Spleen (tissue), 11 donors: ENCODE measurements at regions not wholly inside any gene's neighbourhood (a gene's known extent, or its start where the extent isn't known, plus 50 kb on each side); places are given as distances from the start of the nearest gene placed in this dataset.

Experiments
- DNase-seq: peaks from one replicate; pipeline ENCODE4 v3.0.0-alpha.2; 2020
- H3K27ac ChIP-seq, 8 donors: fragments of 200-600 bp; sonication (generic) in 7 of 8; 1 replicate in 4 of 8; 2 replicates in 4 of 8; pipeline versions ENCODE4 v1.5.0 to v1.8.0; 2016 to 2021; ENCODE audit warnings: inconsistent platforms in 4 of 8, mild to moderate bottlenecking in 4 of 8, moderate library complexity in 1 of 8
- H3K27me3 ChIP-seq, 7 donors: fragments of 200-600 bp; sonication (generic) in 6 of 7; replicated peaks in 1 of 7; 1 replicate in 4 of 7; 2 replicates in 3 of 7; pipeline versions ENCODE4 v1.5.0 to v1.8.0; 2016 to 2021; ENCODE audit warnings: inconsistent platforms in 3 of 7, mild to moderate bottlenecking in 1 of 7
- H3K36me3 ChIP-seq, 6 donors: fragments of 200-600 bp; sonication (generic) in 5 of 6; 1 replicate in 4 of 6; 2 replicates in 2 of 6; pipeline versions ENCODE4 v1.5.0 to v1.8.0; 2016 to 2021; ENCODE audit warnings: inconsistent platforms in 2 of 6
- H3K4me1 ChIP-seq, 6 donors: fragments of 200-600 bp; sonication (generic) in 5 of 6; 1 replicate in 3 of 6; 2 replicates in 3 of 6; pipeline versions ENCODE4 v1.5.0 to v1.8.0; 2016 to 2021; ENCODE audit warnings: inconsistent platforms in 3 of 6
- H3K4me3 ChIP-seq, 8 donors: fragments of 200-600 bp; sonication (generic) in 7 of 8; 1 replicate in 4 of 8; 2 replicates in 4 of 8; pipeline versions ENCODE4 v1.5.0 to v1.8.0; 2016 to 2021; ENCODE audit warnings: inconsistent platforms in 4 of 8, mild to moderate bottlenecking in 4 of 8, moderate library complexity in 2 of 8
- H3K9me3 ChIP-seq, 8 donors: fragments of 200-600 bp; sonication (generic) in 7 of 8; 1 replicate in 4 of 8; 2 replicates in 4 of 8; pipeline versions ENCODE4 v1.5.0 to v1.8.0; 2016 to 2021; ENCODE audit warnings: inconsistent platforms in 4 of 8
- POLR2A ChIP-seq, 3 donors: fragments of 450-650 bp; IDR thresholded peaks; one replicate each; pipeline ENCODE4 v1.5.1; 2017; ENCODE audit warnings: antibody characterized with exemption in 3 of 3, mild to moderate bottlenecking in 1 of 3
- POLR2AphosphoS5 ChIP-seq, 3 donors: sonication (generic); formaldehyde crosslinking; IDR thresholded peaks; one replicate each; pipeline ENCODE4 v1.5.1; 2017; ENCODE audit warnings: antibody characterized with exemption in 3 of 3
- WGBS, 5 donors: extraction: QIAGEN DNeasy Blood & Tissue Kit in 3 of 5; methylation state at CpG; one replicate each; pipeline versions ENCODE4 v1.1.5 to v1.1.7; 2013 to 2018; 5-methylcytosine and 5-hydroxymethylcytosine counted together
- intact Hi-C: fragments of 100-400 bp; cut with DNase I; formaldehyde crosslinking; loops from one replicate; pipeline ENCODE4 v1.15.0; 2023; ENCODE audit warnings: low total_unique reads
- TF ChIP-seq, protein P1 (sequence below), 11 experiments: fragments of 200-600 bp in 7 of 11; fragments of 450-650 bp in 4 of 11; sonication (generic) in 4 of 11; IDR thresholded peaks in 8 of 11; conservative IDR thresholded peaks in 3 of 11; 1 replicate in 7 of 11; 2 replicates in 4 of 11; pipeline versions ENCODE4 v1.4.0 to v1.8.0; 2016 to 2021; ENCODE audit warnings: antibody characterized with exemption in 11 of 11, inconsistent platforms in 4 of 11, mild to moderate bottlenecking in 1 of 11
- donor health status: healthy with polysubstance abuse.
- donor health status: DM: no; HTN: no; CAD: no; lungs with moderate emphysema.
- donor health status: DM: no; HTN: no; CAD: no.
- donor health status: Bipolar disorder and iron deficiency.
- donor health status: healthy.
- donor health status: DM: no; HTN: no; CAD: no.
- donor health status: DM: yes; HTN: yes; CAD: no.

DNA sequence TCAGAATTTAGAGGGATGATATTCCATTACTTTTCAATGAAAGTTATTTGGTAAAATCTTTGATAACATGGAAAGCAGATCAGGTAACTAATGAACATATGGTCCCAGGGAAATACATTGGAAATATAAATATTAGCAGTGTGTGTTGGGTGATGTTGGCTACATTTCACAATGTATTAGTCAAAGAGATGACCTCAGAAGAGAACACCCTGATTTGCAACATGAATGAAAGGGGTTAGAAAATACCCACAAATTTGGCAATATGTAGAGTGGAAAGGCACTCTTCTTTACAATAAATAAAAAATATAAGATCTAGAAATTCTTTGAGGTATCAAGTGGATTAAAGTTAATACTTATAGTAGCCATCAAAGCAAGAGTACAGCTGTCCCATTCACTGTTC lies 606.7 kb downstream of the PSAT1 start:
- Histone ChIP-seq H3K27ac (no peak overlapping the region), H3K4me3 (no peak overlapping the region), H3K36me3 (no peaks in the 10 kb centered on the region), H3K27me3 (no peaks in the 10 kb centered on the region), H3K4me1 (no peaks in the 10 kb centered on the region), H3K9me3 (no peaks in the 10 kb centered on the region)
- DNase-seq = no peak
- intact Hi-C loops = no loop called here
- no peak for TF ChIP-seq POLR2A (IDR thresholded peaks at IDR 0.05)
- TF ChIP-seq POLR2AphosphoS5 (IDR thresholded peaks at IDR 0.05) = no peak
- TF ChIP-seq, protein P1, sequence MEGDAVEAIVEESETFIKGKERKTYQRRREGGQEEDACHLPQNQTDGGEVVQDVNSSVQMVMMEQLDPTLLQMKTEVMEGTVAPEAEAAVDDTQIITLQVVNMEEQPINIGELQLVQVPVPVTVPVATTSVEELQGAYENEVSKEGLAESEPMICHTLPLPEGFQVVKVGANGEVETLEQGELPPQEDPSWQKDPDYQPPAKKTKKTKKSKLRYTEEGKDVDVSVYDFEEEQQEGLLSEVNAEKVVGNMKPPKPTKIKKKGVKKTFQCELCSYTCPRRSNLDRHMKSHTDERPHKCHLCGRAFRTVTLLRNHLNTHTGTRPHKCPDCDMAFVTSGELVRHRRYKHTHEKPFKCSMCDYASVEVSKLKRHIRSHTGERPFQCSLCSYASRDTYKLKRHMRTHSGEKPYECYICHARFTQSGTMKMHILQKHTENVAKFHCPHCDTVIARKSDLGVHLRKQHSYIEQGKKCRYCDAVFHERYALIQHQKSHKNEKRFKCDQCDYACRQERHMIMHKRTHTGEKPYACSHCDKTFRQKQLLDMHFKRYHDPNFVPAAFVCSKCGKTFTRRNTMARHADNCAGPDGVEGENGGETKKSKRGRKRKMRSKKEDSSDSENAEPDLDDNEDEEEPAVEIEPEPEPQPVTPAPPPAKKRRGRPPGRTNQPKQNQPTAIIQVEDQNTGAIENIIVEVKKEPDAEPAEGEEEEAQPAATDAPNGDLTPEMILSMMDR (IDR thresholded peaks at IDR 0.05 in 8 of 11, conservative IDR thresholded peaks at IDR 0.05 in 3 of 11) = no peak

DNA sequence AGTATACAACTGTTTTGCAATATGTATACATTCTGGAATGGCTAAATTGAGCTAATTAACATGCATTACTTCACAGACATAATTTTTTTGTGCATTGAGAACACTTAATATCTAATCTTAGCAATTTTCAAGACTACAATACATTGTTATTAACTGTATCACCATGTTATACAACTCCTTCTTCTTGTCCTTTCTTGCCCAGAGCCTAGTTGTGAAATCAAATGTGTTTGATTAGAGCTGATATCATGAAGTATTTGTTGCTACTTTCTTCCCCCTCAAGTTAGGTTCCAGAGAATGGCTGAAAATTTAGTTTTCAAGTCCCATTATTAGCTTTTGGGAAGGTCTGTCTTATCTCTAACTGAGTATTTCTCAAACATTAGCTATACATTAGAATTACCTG lies 607.8 kb downstream of the PSAT1 start:
- no peak overlapping the region for H3K27ac ChIP-seq
- no peak overlapping the region for H3K4me3 ChIP-seq
- TF ChIP-seq POLR2AphosphoS5 (IDR thresholded peaks at IDR 0.05) = no peak
- no peak for TF ChIP-seq POLR2A (IDR thresholded peaks at IDR 0.05)
- TF ChIP-seq, protein P1 (IDR thresholded peaks at IDR 0.05 in 8 of 11, conservative IDR thresholded peaks at IDR 0.05 in 3 of 11) = no peak
- no peaks in the 10 kb centered on the region for H3K4me1 ChIP-seq
- peaks cover 0 to 5% (median 0%) of the 10 kb centered on the region in 8 donors for H3K9me3 ChIP-seq
- no peaks in the 10 kb centered on the region for H3K36me3 ChIP-seq
- H3K27me3 ChIP-seq = no peaks in the 10 kb centered on the region
- intact Hi-C loops = no loop called here
- DNase-seq = no peak

DNA sequence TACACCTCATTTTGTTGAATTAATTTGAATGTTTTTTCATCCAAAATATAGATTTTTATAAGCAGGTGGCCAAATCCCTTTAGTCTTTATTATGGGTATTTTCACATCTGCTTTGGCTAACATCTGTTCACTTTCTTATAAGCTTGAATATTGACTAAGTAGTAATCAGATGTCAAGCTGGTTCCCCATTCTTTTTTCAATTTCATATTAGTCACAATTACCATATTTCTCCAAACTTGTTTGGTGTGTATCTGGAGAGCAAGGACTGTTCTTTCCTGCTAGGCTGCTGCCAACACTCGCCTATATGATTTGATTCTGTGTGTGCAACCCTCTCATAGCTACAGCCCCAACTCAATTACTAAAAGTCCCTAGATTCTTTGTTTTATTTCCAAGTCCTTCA lies 608.5 kb downstream of the PSAT1 start:
- Histone ChIP-seq H3K4me3 (no peak overlapping the region), H3K4me1 (no peaks in the 10 kb centered on the region), H3K36me3 (no peaks in the 10 kb centered on the region), H3K9me3 (peaks cover 0 to 5% (median 0%) of the 10 kb centered on the region in 8 donors), H3K27ac (no peak overlapping the region), H3K27me3 (no peaks in the 10 kb centered on the region)
- 59 to 91% (median 76%) methylated on average over 1 of the region's 1 CpG for WGBS, 5 donors
- intact Hi-C loops = no loop called here
- no peak for DNase-seq
- TF ChIP-seq POLR2A (IDR thresholded peaks at IDR 0.05) = no peak
- TF ChIP-seq POLR2AphosphoS5 (IDR thresholded peaks at IDR 0.05) = no peak
- TF ChIP-seq, protein P1 (IDR thresholded peaks at IDR 0.05 in 8 of 11, conservative IDR thresholded peaks at IDR 0.05 in 3 of 11) = no peak

DNA sequence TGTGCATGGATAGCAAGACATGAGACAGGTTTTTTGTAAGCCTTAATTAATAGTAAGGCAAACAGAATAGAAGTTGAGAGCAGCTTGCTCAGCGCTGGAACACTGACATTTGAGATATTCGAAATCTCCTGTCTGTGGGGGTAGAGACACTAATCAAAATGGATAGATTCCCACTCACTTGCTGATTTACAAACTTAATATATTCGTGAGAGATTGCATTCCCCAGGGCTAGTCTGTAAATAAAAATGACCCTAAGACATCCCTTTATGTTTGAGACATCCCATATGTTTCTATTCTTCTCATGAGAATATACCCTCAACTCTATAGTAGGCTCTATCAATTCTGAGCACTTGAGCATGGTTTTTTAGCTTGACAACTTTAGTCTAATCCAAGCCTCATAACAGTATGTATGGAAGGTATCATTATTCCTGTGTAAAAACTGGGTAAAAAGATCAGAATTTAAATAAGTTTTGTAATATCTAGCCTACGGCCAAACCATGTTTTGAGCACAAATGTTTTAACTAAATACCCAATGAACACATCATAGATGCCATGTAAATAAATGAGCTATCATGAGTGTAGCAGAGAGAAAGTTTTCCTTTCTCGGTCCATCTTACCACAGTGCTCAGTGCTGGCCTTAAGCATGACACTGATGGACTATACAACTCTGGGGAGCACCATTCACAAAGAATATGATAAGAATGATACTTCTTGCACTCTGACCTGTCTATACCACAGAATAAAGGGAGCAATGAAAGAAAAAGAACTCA lies 609.2 kb downstream of the PSAT1 start:
- Histone ChIP-seq H3K27ac (no peak overlapping the region), H3K27me3 (no peaks in the 10 kb centered on the region)
- WGBS, 5 donors = 66 to 82% (median 74%) methylated on average over 5 of the region's 5 CpGs

More for the DNA sequence above, 609.2 kb downstream of the PSAT1 start:
- H3K9me3 ChIP-seq = peaks cover 0 to 5% (median 0%) of the 10 kb centered on the region in 8 donors
- intact Hi-C loops = no loop called here
- no peaks in the 10 kb centered on the region for H3K36me3 ChIP-seq
- no peaks in the 10 kb centered on the region for H3K4me1 ChIP-seq
- TF ChIP-seq, protein P1 (IDR thresholded peaks at IDR 0.05 in 8 of 11, conservative IDR thresholded peaks at IDR 0.05 in 3 of 11) = no peak
- TF ChIP-seq POLR2AphosphoS5 (IDR thresholded peaks at IDR 0.05) (no peak), POLR2A (IDR thresholded peaks at IDR 0.05) (no peak)
- DNase-seq = no peak
- H3K4me3 ChIP-seq = no peak overlapping the region
